H1 (cell line): ENCODE measurements at regions not wholly inside any gene's neighbourhood (a gene's known extent, or its start where the extent isn't known, plus 50 kb on each side); places are given as distances from the start of the nearest gene placed in this dataset.
"Not testable (repeated sequence)": the region's sequence is repeated elsewhere in the genome, so short reads cannot be mapped to it uniquely, and the experiment has no call there.

Source experiments
- CTCF ChIA-PET: fragments of 300-600 bp; sonication (Branson Sonifier 250); formaldehyde crosslinking; loops from one replicate; lab custom pipeline; 2021; ENCODE audit not compliant: partially characterized antibody; lab: Charles Lee
- POLR2A ChIA-PET: fragments of 300-600 bp; sonication (Branson Sonifier 250); formaldehyde crosslinking; loops from one replicate; lab custom pipeline; 2021; ENCODE audit warnings: inconsistent platforms; ENCODE audit not compliant: partially characterized antibody; lab: Charles Lee
- DNase-seq, 2 experiments: peaks; one replicate each; pipeline versions ENCODE4 v3.0.0 to v3.0.0-alpha.2; 2010 to 2022; ENCODE audit warnings: low spot score in 2 of 2, low read depth in 1 of 2, mixed read lengths in 1 of 2
- FAIRE-seq: peaks from 2 replicates; lab custom pipeline; 2011; peaks lifted over from hg19 to GRCh38; lab: Jason Lieb, UNC
- H2AFZ ChIP-seq: 2 replicates; pipeline ENCODE4 v1.8.1; 2012; ENCODE audit warnings: low read length, inconsistent platforms
- H2AK5ac ChIP-seq: 2 replicates; pipeline ENCODE4 v1.6.1; 2013; ENCODE audit warnings: low read depth, low read length
- H2BK120ac ChIP-seq: replicated peaks from 2 replicates; pipeline ENCODE3; 2013; ENCODE audit warnings: low read depth, low read length, inconsistent platforms
- H2BK12ac ChIP-seq: 2 replicates; pipeline ENCODE4 v1.6.1; 2013; ENCODE audit warnings: low read depth, low read length
- H2BK15ac ChIP-seq: 2 replicates; pipeline ENCODE4 v1.6.1; 2013; ENCODE audit warnings: low read length
- H2BK20ac ChIP-seq: 2 replicates; pipeline ENCODE4 v1.6.1; 2013; ENCODE audit warnings: low read length
- H2BK5ac ChIP-seq: 2 replicates; pipeline ENCODE4 v1.6.1; 2013; ENCODE audit warnings: low read depth, low read length
- H3K14ac ChIP-seq: 2 replicates; pipeline ENCODE4 v1.6.1; 2013; ENCODE audit warnings: inconsistent platforms; ENCODE audit not compliant: insufficient read length
- H3K18ac ChIP-seq: 2 replicates; pipeline ENCODE4 v1.6.1; 2013; ENCODE audit warnings: low read length; ENCODE audit errors: extremely low read depth
- H3K23ac ChIP-seq: 2 replicates; pipeline ENCODE4 v1.6.1; 2013; ENCODE audit warnings: inconsistent platforms; ENCODE audit not compliant: insufficient read length
- H3K23me2 ChIP-seq: 2 replicates; pipeline ENCODE4 v1.6.1; 2013; ENCODE audit warnings: low read depth, low read length
- H3K27ac ChIP-seq: 2 replicates; pipeline ENCODE4 v1.6.1; 2011; ENCODE audit warnings: low read depth, low read length, inconsistent platforms
- H3K27me3 ChIP-seq, 4 experiments: replicated peaks in 1 of 4; 1 replicate in 1 of 4; 2 replicates in 3 of 4; pipeline versions ENCODE4 v1.6.1 to v1.8.1; 2011 to 2013; ENCODE audit warnings: low read length in 3 of 4, mild to moderate bottlenecking in 3 of 4, inconsistent platforms in 2 of 4, mixed read lengths in 2 of 4, moderate library complexity in 1 of 4; ENCODE audit not compliant: control insufficient read depth in 3 of 4, insufficient read depth in 3 of 4; ENCODE audit errors: extremely low read depth in 1 of 4
- H3K36me3 ChIP-seq, 4 experiments: 2 replicates each; pipeline versions ENCODE4 v1.6.1 to v1.8.1; 2011 to 2013; ENCODE audit warnings: mild to moderate bottlenecking in 4 of 4, low read length in 3 of 4, moderate library complexity in 2 of 4, control low read depth in 1 of 4, inconsistent platforms in 1 of 4; ENCODE audit not compliant: insufficient read depth in 4 of 4, control insufficient read depth in 2 of 4
- H3K4ac ChIP-seq: replicated peaks from 2 replicates; pipeline ENCODE3; 2013; ENCODE audit warnings: low read length, low read depth, mixed read lengths, inconsistent platforms; ENCODE audit not compliant: insufficient read length
- H3K4me1 ChIP-seq, 4 experiments: replicated peaks in 1 of 4; 1 replicate in 1 of 4; 2 replicates in 3 of 4; pipeline versions ENCODE4 v1.6.1 to v1.8.1; 2011 to 2013; ENCODE audit warnings: low read length in 3 of 4, inconsistent platforms in 2 of 4, mixed read lengths in 1 of 4; ENCODE audit not compliant: insufficient read depth in 4 of 4, control insufficient read depth in 3 of 4
- H3K4me2 ChIP-seq, 2 experiments: 2 replicates each; pipeline versions ENCODE4 v1.6.1 to v1.8.1; 2011 to 2013; ENCODE audit warnings: low read depth in 2 of 2, low read length in 2 of 2, control low read depth in 1 of 2, inconsistent platforms in 1 of 2, mild to moderate bottlenecking in 1 of 2; ENCODE audit not compliant: insufficient read depth in 1 of 2
- H3K4me3 ChIP-seq, 4 experiments: fragments of 200-600, 300-600 bp in 1 of 4; sonication (generic), shearing (Covaris generic), sonication (Bioruptor Twin) in 1 of 4; 2 replicates each; pipeline versions ENCODE4 v1.5.1 to v1.8.1; 2011 to 2016; ENCODE audit warnings: low read length in 4 of 4, low read depth in 3 of 4, control low read depth in 2 of 4, inconsistent platforms in 2 of 4, mild to moderate bottlenecking in 2 of 4, mixed read lengths in 1 of 4, moderate library complexity in 1 of 4; ENCODE audit not compliant: insufficient read depth in 2 of 4; ENCODE audit errors: extremely low read depth in 1 of 4
- H3K56ac ChIP-seq: replicated peaks from 2 replicates; pipeline ENCODE3; 2013; ENCODE audit warnings: low read depth, mild to moderate bottlenecking, mixed read lengths, low read length, inconsistent platforms; ENCODE audit not compliant: insufficient read length
- H3K79me1 ChIP-seq: 2 replicates; pipeline ENCODE4 v1.6.1; 2013; ENCODE audit warnings: low read depth, low read length, control low read depth
- H3K79me2 ChIP-seq, 2 experiments: 2 replicates each; pipeline versions ENCODE4 v1.6.1 to v1.8.1; 2012 to 2013; ENCODE audit warnings: low read length in 2 of 2, mild to moderate bottlenecking in 2 of 2, inconsistent platforms in 1 of 2; ENCODE audit not compliant: insufficient read depth in 2 of 2, control insufficient read depth in 1 of 2
- H3K9ac ChIP-seq, 4 experiments: replicated peaks in 1 of 4; 1 replicate in 1 of 4; 2 replicates in 3 of 4; pipeline versions ENCODE4 v1.6.1 to v1.8.1; 2011 to 2013; ENCODE audit warnings: low read depth in 3 of 4, low read length in 3 of 4, control low read depth in 2 of 4, mild to moderate bottlenecking in 2 of 4, moderate library complexity in 2 of 4, inconsistent platforms in 1 of 4; ENCODE audit errors: extremely low read depth in 1 of 4
- H3K9me3 ChIP-seq, 2 experiments: 2 replicates each; pipeline versions ENCODE4 v1.6.1 to v1.8.1; 2012 to 2013; ENCODE audit warnings: mild to moderate bottlenecking in 2 of 2, moderate library complexity in 2 of 2, control low read depth in 1 of 2, inconsistent platforms in 1 of 2, low read depth in 1 of 2, low read length in 1 of 2, mixed read lengths in 1 of 2; ENCODE audit not compliant: insufficient read depth in 2 of 2
- H4K20me1 ChIP-seq, 2 experiments: replicated peaks in 1 of 2; 2 replicates each; pipeline versions ENCODE3 to v1.8.1; 2011 to 2013; ENCODE audit warnings: inconsistent platforms in 2 of 2, low read length in 2 of 2, mild to moderate bottlenecking in 1 of 2; ENCODE audit not compliant: insufficient read depth in 2 of 2, control insufficient read depth in 1 of 2
- H4K5ac ChIP-seq: 2 replicates; pipeline ENCODE4 v1.6.1; 2013; ENCODE audit warnings: low read length, low read depth, mixed read lengths, inconsistent platforms; ENCODE audit not compliant: insufficient read length
- H4K8ac ChIP-seq: 2 replicates; pipeline ENCODE4 v1.8.0; 2013; ENCODE audit warnings: mild to moderate bottlenecking, moderate library complexity, low read length, inconsistent platforms; ENCODE audit not compliant: insufficient read depth; ENCODE audit errors: extremely low read depth
- H4K91ac ChIP-seq: replicated peaks from 2 replicates; pipeline ENCODE3; 2013; ENCODE audit warnings: low read length, mixed read lengths, inconsistent platforms; ENCODE audit not compliant: insufficient read length
- WGBS, 2 experiments: shearing (Covaris generic) in 1 of 2; methylation state at CpG; one replicate each; pipeline versions ENCODE4 v1.1.6 to v1.1.7; 2013 to 2015; ENCODE audit warnings: low lambda C conversion rate in 2 of 2, mixed read lengths in 2 of 2, inconsistent platforms in 1 of 2, low coverage in 1 of 2, missing lambda C conversion rate in 1 of 2; ENCODE audit not compliant: insufficient replicate concordance in 2 of 2, insufficient coverage in 1 of 2, insufficient read length in 1 of 2; ENCODE audit errors: extremely low coverage in 1 of 2, missing lambda C conversion rate in 1 of 2; 5-methylcytosine and 5-hydroxymethylcytosine counted together

GRCh38 chr10:42138023-42138422 is 500.3 kb downstream of the ZNF33B start:
- H2BK120ac ChIP-seq, H3K4ac ChIP-seq, DNase-seq, H3K79me1 ChIP-seq, H4K20me1 ChIP-seq, H3K4me1 ChIP-seq, H2AFZ ChIP-seq, POLR2A ChIA-PET, H3K79me2 ChIP-seq, H3K27ac ChIP-seq, H4K5ac ChIP-seq, H2BK5ac ChIP-seq, H2BK20ac ChIP-seq, H3K36me3 ChIP-seq, H3K9ac ChIP-seq, H3K4me2 ChIP-seq, H2AK5ac ChIP-seq, H3K27me3 ChIP-seq, H3K4me3 ChIP-seq, H3K56ac ChIP-seq, H4K8ac ChIP-seq, H3K23me2 ChIP-seq, H3K14ac ChIP-seq, FAIRE-seq, CTCF ChIA-PET, H3K18ac ChIP-seq, H2BK12ac ChIP-seq, H4K91ac ChIP-seq, H3K23ac ChIP-seq, H2BK15ac ChIP-seq: not testable (repeated sequence)
- peaks cover 0 to 18% of the 10 kb centered on the region in 2 experiments; a peak in 3 of 4 replicates for H3K9me3 ChIP-seq
- 100% methylated on average over 11 of the region's 22 CpGs; no CpG with 5 or more reads in 1 of the 2 experiments for WGBS, 2 experiments
